Liver (tissue), 8 donors: ENCODE measurements at regions not wholly inside any gene's neighbourhood (a gene's known extent, or its start where the extent isn't known, plus 50 kb on each side); places are given as distances from the start of the nearest gene placed in this dataset.

Source experiments
- DNase-seq: peaks from one replicate; pipeline ENCODE4 v3.0.0-alpha.2; 2017; ENCODE audit warnings: low spot score
- H3K27ac ChIP-seq, 2 donors: one replicate each; pipeline ENCODE4 v1.7.0; 2013; ENCODE audit warnings: inconsistent platforms in 2 of 2, low read length in 2 of 2, control low read depth in 1 of 2, low read depth in 1 of 2, mild to moderate bottlenecking in 1 of 2
- H3K27me3 ChIP-seq, 4 donors: one replicate each; pipeline versions ENCODE4 v1.6.1 to v1.7.0; 2013; ENCODE audit warnings: low read length in 3 of 4, inconsistent platforms in 1 of 4, mild to moderate bottlenecking in 1 of 4, moderate library complexity in 1 of 4; ENCODE audit not compliant: control insufficient read depth in 4 of 4, insufficient read depth in 4 of 4
- H3K36me3 ChIP-seq, 4 donors: one replicate each; pipeline versions ENCODE4 v1.6.1 to v1.7.0; 2013; ENCODE audit warnings: low read length in 3 of 4, mild to moderate bottlenecking in 3 of 4, low read depth in 1 of 4, moderate library complexity in 1 of 4; ENCODE audit not compliant: control insufficient read depth in 4 of 4, insufficient read depth in 3 of 4
- H3K4me1 ChIP-seq, 4 donors: one replicate each; pipeline versions ENCODE4 v1.6.1 to v1.7.0; 2013; ENCODE audit warnings: low read length in 3 of 4, mild to moderate bottlenecking in 3 of 4, moderate library complexity in 1 of 4; ENCODE audit not compliant: control insufficient read depth in 4 of 4, insufficient read depth in 4 of 4
- H3K4me3 ChIP-seq, 3 donors: one replicate each; pipeline versions ENCODE4 v1.6.1 to v1.7.0; 2013; ENCODE audit warnings: low read length in 3 of 3, control low read depth in 1 of 3, low read depth in 1 of 3, mild to moderate bottlenecking in 1 of 3
- H3K9ac ChIP-seq, 2 donors: one replicate each; pipeline ENCODE4 v1.7.0; 2013; ENCODE audit warnings: low read length in 2 of 2, mild to moderate bottlenecking in 2 of 2, moderate library complexity in 2 of 2, control low read depth in 1 of 2, low read depth in 1 of 2
- H3K9me3 ChIP-seq, 4 donors: one replicate each; pipeline versions ENCODE4 v1.6.1 to v1.7.0; 2013; ENCODE audit warnings: low read length in 3 of 4; ENCODE audit not compliant: control insufficient read depth in 4 of 4
- EGR1 ChIP-seq, 2 donors: IDR thresholded peaks; 2 replicates each; pipeline ENCODE4 v1.6.1; 2016 to 2018; ENCODE audit warnings: antibody characterized with exemption in 2 of 2, low read depth in 2 of 2
- FOXA1 ChIP-seq: IDR thresholded peaks from 2 replicates; pipeline ENCODE4 v1.6.1; 2016; ENCODE audit warnings: antibody characterized with exemption
- FOXA2 ChIP-seq: IDR thresholded peaks from 2 replicates; pipeline ENCODE4 v1.6.1; 2016; ENCODE audit warnings: antibody characterized with exemption
- GABPA ChIP-seq, 2 donors: IDR thresholded peaks in 1 of 2; conservative IDR thresholded peaks in 1 of 2; 2 replicates each; pipeline ENCODE4 v1.6.1; 2016; ENCODE audit warnings: antibody characterized with exemption in 2 of 2, mild to moderate bottlenecking in 1 of 2, moderate library complexity in 1 of 2
- HNF4A ChIP-seq, 2 donors: conservative IDR thresholded peaks; 2 replicates each; pipeline ENCODE4 v1.6.1; 2016; ENCODE audit warnings: antibody characterized with exemption in 2 of 2, mild to moderate bottlenecking in 2 of 2
- HNF4G ChIP-seq: IDR thresholded peaks from 2 replicates; pipeline ENCODE4 v1.6.1; 2016; ENCODE audit warnings: antibody characterized with exemption
- JUND ChIP-seq, 2 donors: IDR thresholded peaks; 2 replicates each; pipeline ENCODE4 v1.6.1; 2016; ENCODE audit warnings: antibody characterized with exemption in 2 of 2
- NR2F2 ChIP-seq: IDR thresholded peaks from 2 replicates; pipeline ENCODE4 v1.6.1; 2016; ENCODE audit warnings: antibody characterized with exemption
- RAD21 ChIP-seq, 2 donors: IDR thresholded peaks; 2 replicates each; pipeline ENCODE4 v1.6.1; 2016; ENCODE audit warnings: antibody characterized with exemption in 2 of 2, mild to moderate bottlenecking in 2 of 2
- REST ChIP-seq: IDR thresholded peaks from 2 replicates; pipeline ENCODE4 v1.6.1; 2016; ENCODE audit warnings: antibody characterized with exemption, mild to moderate bottlenecking
- RXRA ChIP-seq, 2 donors: IDR thresholded peaks; 2 replicates each; pipeline ENCODE4 v1.6.1; 2017 to 2018; ENCODE audit warnings: antibody characterized with exemption in 2 of 2, mild to moderate bottlenecking in 1 of 2
- SP1 ChIP-seq: IDR thresholded peaks from 2 replicates; pipeline ENCODE4 v1.6.1; 2018; ENCODE audit warnings: antibody characterized with exemption, mild to moderate bottlenecking
- TAF1 ChIP-seq: conservative IDR thresholded peaks from 2 replicates; pipeline ENCODE4 v1.6.1; 2016; ENCODE audit warnings: antibody characterized with exemption, mild to moderate bottlenecking
- YY1 ChIP-seq: IDR thresholded peaks from 2 replicates; pipeline ENCODE4 v1.6.1; 2016; ENCODE audit warnings: antibody characterized with exemption, mild to moderate bottlenecking
- ZBTB33 ChIP-seq: IDR thresholded peaks from 2 replicates; pipeline ENCODE4 v1.6.1; 2016; ENCODE audit warnings: antibody characterized with exemption
- WGBS: extraction: QIAGEN DNeasy Blood & Tissue Kit; methylation state at CpG from one replicate; pipeline ENCODE4 v1.1.7; 2013; 5-methylcytosine and 5-hydroxymethylcytosine counted together
- TF ChIP-seq, protein P1 (sequence below): IDR thresholded peaks from 2 replicates; pipeline ENCODE4 v1.6.1; 2016; ENCODE audit warnings: antibody characterized with exemption
- TF ChIP-seq, protein P2 (sequence below): IDR thresholded peaks from 2 replicates; pipeline ENCODE4 v1.6.1; 2016; ENCODE audit warnings: antibody characterized with exemption
- TF ChIP-seq, protein P3 (sequence below): fragments of 150-350 bp; IDR thresholded peaks from 2 replicates; pipeline ENCODE4 v1.5.1; 2017; ENCODE audit warnings: improper control_type of control experiment, low read depth, low read length; ENCODE audit not compliant: missing input control
- donor health status: healthy.
- donor health status: healthy.
- donor health status: healthy.
- donor health status: healthy.
- donor health status: healthy.

GRCh38 chr2:17079262-17079661, 413.6 kb upstream of the CYRIA start:
- no peak overlapping the region for H3K27ac ChIP-seq
- no peaks in the 10 kb centered on the region for H3K4me1 ChIP-seq
- H3K9me3 ChIP-seq = peaks cover 0 to 6% (median 4%) of the 10 kb centered on the region in 4 donors
- H3K4me3 ChIP-seq = no peak overlapping the region
- no peaks in the 10 kb centered on the region for H3K27me3 ChIP-seq
- no peak for DNase-seq
- no peak for TF ChIP-seq SP1
- TF ChIP-seq REST = no peak
- TF ChIP-seq NR2F2 = no peak
- no peak for TF ChIP-seq FOXA1
- H3K9ac ChIP-seq = no peak overlapping the region
- no peaks in the 10 kb centered on the region for H3K36me3 ChIP-seq

DNA sequence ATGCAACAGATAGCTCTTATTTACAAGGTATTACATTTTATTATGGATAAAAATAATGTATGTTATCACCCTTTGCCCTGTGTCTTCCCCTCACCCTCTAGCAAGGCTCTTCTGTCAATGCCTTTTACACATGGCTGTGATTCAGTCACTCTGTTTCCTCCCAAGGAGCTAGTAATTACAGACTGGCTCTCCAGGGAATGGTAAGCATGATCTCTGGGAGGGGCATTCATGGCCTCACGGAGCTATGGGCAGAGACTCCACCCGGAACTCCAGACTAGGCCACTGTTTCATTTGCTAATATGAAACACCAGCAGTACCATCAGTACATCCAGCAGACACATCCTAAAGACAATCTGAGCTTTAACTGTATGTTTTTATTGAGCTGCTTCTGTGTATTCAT, 410.9 kb upstream of the CYRIA start:
- no peak for DNase-seq
- H3K27ac ChIP-seq = no peak overlapping the region
- H3K27me3 ChIP-seq = no peaks in the 10 kb centered on the region
- peaks cover 0 to 6% (median 4%) of the 10 kb centered on the region in 4 donors for H3K9me3 ChIP-seq
- 71% methylated on average over 2 of the region's 2 CpGs for WGBS
- H3K4me3 ChIP-seq = no peak overlapping the region
- no peaks in the 10 kb centered on the region for H3K4me1 ChIP-seq
- TF ChIP-seq HNF4A (conservative IDR thresholded peaks at IDR 0.05) = no peak
- TF ChIP-seq ZBTB33 = no peak
- TF ChIP-seq, protein P1, sequence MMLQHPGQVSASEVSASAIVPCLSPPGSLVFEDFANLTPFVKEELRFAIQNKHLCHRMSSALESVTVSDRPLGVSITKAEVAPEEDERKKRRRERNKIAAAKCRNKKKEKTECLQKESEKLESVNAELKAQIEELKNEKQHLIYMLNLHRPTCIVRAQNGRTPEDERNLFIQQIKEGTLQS = no peak
- TF ChIP-seq HNF4G = no peak
- TF ChIP-seq GABPA (IDR thresholded peaks at IDR 0.05 in 1 of 2, conservative IDR thresholded peaks at IDR 0.05 in 1 of 2) = no peak
- TF ChIP-seq, protein P2, sequence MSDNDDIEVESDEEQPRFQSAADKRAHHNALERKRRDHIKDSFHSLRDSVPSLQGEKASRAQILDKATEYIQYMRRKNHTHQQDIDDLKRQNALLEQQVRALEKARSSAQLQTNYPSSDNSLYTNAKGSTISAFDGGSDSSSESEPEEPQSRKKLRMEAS = no peak
- TF ChIP-seq SP1 = no peak
- no peak for TF ChIP-seq FOXA2
- TF ChIP-seq NR2F2 = no peak
- TF ChIP-seq YY1 = no peak
- TF ChIP-seq RXRA (IDR thresholded peaks at IDR 0.05) = no peak
- TF ChIP-seq RAD21 (IDR thresholded peaks at IDR 0.05) = no peak
- no peak for TF ChIP-seq TAF1
- TF ChIP-seq JUND (IDR thresholded peaks at IDR 0.05) = no peak
- TF ChIP-seq FOXA1 = no peak
- TF ChIP-seq, protein P3, sequence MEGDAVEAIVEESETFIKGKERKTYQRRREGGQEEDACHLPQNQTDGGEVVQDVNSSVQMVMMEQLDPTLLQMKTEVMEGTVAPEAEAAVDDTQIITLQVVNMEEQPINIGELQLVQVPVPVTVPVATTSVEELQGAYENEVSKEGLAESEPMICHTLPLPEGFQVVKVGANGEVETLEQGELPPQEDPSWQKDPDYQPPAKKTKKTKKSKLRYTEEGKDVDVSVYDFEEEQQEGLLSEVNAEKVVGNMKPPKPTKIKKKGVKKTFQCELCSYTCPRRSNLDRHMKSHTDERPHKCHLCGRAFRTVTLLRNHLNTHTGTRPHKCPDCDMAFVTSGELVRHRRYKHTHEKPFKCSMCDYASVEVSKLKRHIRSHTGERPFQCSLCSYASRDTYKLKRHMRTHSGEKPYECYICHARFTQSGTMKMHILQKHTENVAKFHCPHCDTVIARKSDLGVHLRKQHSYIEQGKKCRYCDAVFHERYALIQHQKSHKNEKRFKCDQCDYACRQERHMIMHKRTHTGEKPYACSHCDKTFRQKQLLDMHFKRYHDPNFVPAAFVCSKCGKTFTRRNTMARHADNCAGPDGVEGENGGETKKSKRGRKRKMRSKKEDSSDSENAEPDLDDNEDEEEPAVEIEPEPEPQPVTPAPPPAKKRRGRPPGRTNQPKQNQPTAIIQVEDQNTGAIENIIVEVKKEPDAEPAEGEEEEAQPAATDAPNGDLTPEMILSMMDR = no peak
- no peak for TF ChIP-seq EGR1 (IDR thresholded peaks at IDR 0.05; ENCODE audit: low read depth in 2 of 2)
- TF ChIP-seq REST = no peak
- H3K9ac ChIP-seq = no peak overlapping the region
- H3K36me3 ChIP-seq = no peaks in the 10 kb centered on the region
